HepG2 (cell line): ENCODE measurements at regions not wholly inside any gene's neighbourhood (a gene's known extent, or its start where the extent isn't known, plus 50 kb on each side); places are given as distances from the start of the nearest gene placed in this dataset.

Experiments used
- ATAC-seq: fragments of 200-7000 bp; cut with Tn5 transposase; 3 replicates; pipeline ENCODE4 v1.9.1; 2020; ENCODE audit warnings: mild to moderate bottlenecking, moderate library complexity
- BruUV-seq: library from RNA; stranded (reverse); fragments of 400-500 nt; replicated peaks from 2 replicates; lab custom pipeline; 2021; lab: Mats Ljungman, UMichigan
- CTCF ChIA-PET: fragments of 300-600 bp; formaldehyde crosslinking; extraction: SDS; loops from one replicate; lab custom pipeline; 2021; ENCODE audit warnings: low total read pairs, inconsistent platforms, low intra/inter-chr PET ratio; lab: Yijun Ruan, JAX
- POLR2A ChIA-PET: fragments of 350-600 bp; sonication (Branson Sonifier 250); formaldehyde crosslinking; loops from one replicate; lab custom pipeline; 2020; ENCODE audit warnings: antibody characterized with exemption, inconsistent platforms; lab: Yijun Ruan, JAX
- DNase-seq: peaks from one replicate; pipeline ENCODE4 v3.0.0-alpha.2; 2015; ENCODE audit warnings: low spot score
- FAIRE-seq: peaks from 3 replicates; lab custom pipeline; 2011; peaks lifted over from hg19 to GRCh38; lab: Jason Lieb, UNC
- H2AFZ ChIP-seq: one replicate; pipeline ENCODE4 v1.6.1; 2011; ENCODE audit warnings: low read length, inconsistent platforms
- H3K27ac ChIP-seq: fragments of 300-600 bp; 3 replicates; pipeline ENCODE4 v1.8.0; 2011; ENCODE audit warnings: mixed run types, mild to moderate bottlenecking, mixed read lengths, low read length, inconsistent platforms; ENCODE audit not compliant: insufficient read depth; ENCODE audit errors: extremely low read length
- H3K27me3 ChIP-seq, 2 experiments: fragments of 200-600 bp in 1 of 2; 2 replicates in 1 of 2; 3 replicates in 1 of 2; pipeline versions ENCODE4 v1.6.0 to v1.8.0; 2011; ENCODE audit warnings: low read length in 2 of 2, mild to moderate bottlenecking in 2 of 2, moderate library complexity in 2 of 2, inconsistent platforms in 1 of 2; ENCODE audit not compliant: insufficient read depth in 2 of 2, control insufficient read depth in 1 of 2
- H3K36me3 ChIP-seq, 2 experiments: fragments of 200-600 bp in 1 of 2; replicated peaks in 1 of 2; 2 replicates in 1 of 2; 3 replicates in 1 of 2; pipeline versions ENCODE4 v1.5.1 to v1.8.0; 2011; ENCODE audit warnings: low read length in 2 of 2, inconsistent platforms in 1 of 2; ENCODE audit not compliant: insufficient read depth in 2 of 2, control insufficient read depth in 1 of 2
- H3K4me1 ChIP-seq: 2 replicates; pipeline ENCODE4 v1.5.1; 2012; ENCODE audit warnings: low read length, inconsistent platforms; ENCODE audit not compliant: insufficient read depth
- H3K4me2 ChIP-seq: 2 replicates; pipeline ENCODE4 v1.6.0; 2011; ENCODE audit warnings: low read depth, low read length, inconsistent platforms
- H3K4me3 ChIP-seq, 3 experiments: fragments of 200-600 bp in 1 of 3; sonication (generic), shearing (Covaris generic) in 1 of 3; replicated peaks in 1 of 3; 2 replicates each; pipeline ENCODE4 v1.5.1; 2011 to 2016; ENCODE audit warnings: low read length in 3 of 3, inconsistent platforms in 2 of 3, low read depth in 2 of 3, mild to moderate bottlenecking in 2 of 3, control low read depth in 1 of 3, mixed read lengths in 1 of 3; ENCODE audit not compliant: insufficient read depth in 1 of 3
- H3K79me2 ChIP-seq: one replicate; pipeline ENCODE4 v1.6.1; 2011; ENCODE audit warnings: low read length, inconsistent platforms; ENCODE audit not compliant: insufficient read depth
- H3K9ac ChIP-seq: 2 replicates; pipeline ENCODE4 v1.6.0; 2011; ENCODE audit warnings: mild to moderate bottlenecking, low read depth, low read length, inconsistent platforms; ENCODE audit not compliant: insufficient read depth
- H3K9me3 ChIP-seq: 2 replicates; pipeline ENCODE4 v1.5.1; 2012; ENCODE audit warnings: mild to moderate bottlenecking, low read length
- H4K20me1 ChIP-seq: 2 replicates; pipeline ENCODE4 v1.6.0; 2011; ENCODE audit warnings: inconsistent platforms, mild to moderate bottlenecking, low read length, moderate library complexity; ENCODE audit not compliant: insufficient read depth
- FUBP1 ChIP-seq: sonication (generic); formaldehyde crosslinking; IDR thresholded peaks from 2 replicates; pipeline ENCODE4 v1.5.1; 2020; ENCODE audit warnings: missing genetic modification reagents, mild to moderate bottlenecking, borderline replicate concordance
- HDAC6 ChIP-seq: fragments of 200-600 bp; sonication (generic); IDR thresholded peaks from 2 replicates; pipeline ENCODE4 v1.7.0; 2017; ENCODE audit warnings: mild to moderate bottlenecking, antibody characterized with exemption, low read length, low read depth
- SUZ12 ChIP-seq: fragments of 150-350 bp; IDR thresholded peaks from 2 replicates; pipeline ENCODE4 v1.6.1; 2014; ENCODE audit warnings: low read depth, low read length
- U2AF1 ChIP-seq: fragments of 200-400 bp; formaldehyde crosslinking; optimal IDR thresholded peaks from 2 replicates; pipeline ENCODE3; 2017; ENCODE audit warnings: mild to moderate bottlenecking, low read depth, low read length
- ZBTB20 ChIP-seq: sonication (generic); formaldehyde crosslinking; IDR thresholded peaks from 2 replicates; pipeline ENCODE4 v1.8.1; 2023; ENCODE audit warnings: missing genetic modification reagents, low read depth, mild to moderate bottlenecking, borderline replicate concordance
- ZNF276 ChIP-seq: sonication (generic); formaldehyde crosslinking; IDR thresholded peaks from 2 replicates; pipeline ENCODE4 v1.4.0; 2020; ENCODE audit warnings: mild to moderate bottlenecking, low read depth, missing genetic modification reagents
- ZNF3 ChIP-seq: IDR thresholded peaks from 2 replicates; pipeline ENCODE4 v1.7.0; 2017; ENCODE audit warnings: inconsistent platforms
- ZNF530 ChIP-seq: sonication (generic); formaldehyde crosslinking; IDR thresholded peaks from 2 replicates; pipeline ENCODE4 v1.5.0; 2020; ENCODE audit warnings: low read depth, mild to moderate bottlenecking, missing genetic modification reagents
- ZNF800 ChIP-seq: sonication (generic); formaldehyde crosslinking; IDR thresholded peaks from 2 replicates; pipeline ENCODE4 v1.4.0; 2020; ENCODE audit warnings: missing genetic modification reagents
- WGBS: methylation state at CpG from one replicate; pipeline ENCODE4 v1.1.6; 2017; ENCODE audit warnings: low lambda C conversion rate; 5-methylcytosine and 5-hydroxymethylcytosine counted together
- in situ Hi-C: cut with HindIII; loops from 2 replicates; pipeline ENCODE4 v1.10.0; 2017; ENCODE audit warnings: low pct_unique_long_range_greater_than_20kb; ENCODE audit not compliant: extremely low pct_ligation_motif_present
- intact Hi-C: fragments of 100-400 bp; cut with micrococcal nuclease; formaldehyde crosslinking; loops from one replicate; pipeline ENCODE4 v1.10.0; 2022; ENCODE audit not compliant: unreplicated experiment
- TF ChIP-seq, protein P1 (sequence below): sonication (generic); formaldehyde crosslinking; IDR thresholded peaks from 2 replicates; pipeline ENCODE4 v1.5.0; 2020; ENCODE audit warnings: mild to moderate bottlenecking, missing genetic modification reagents
- TF ChIP-seq, protein P2 (sequence below): sonication (generic); formaldehyde crosslinking; IDR thresholded peaks from 2 replicates; pipeline ENCODE4 v1.4.0; 2020; ENCODE audit warnings: mild to moderate bottlenecking, low read depth, missing genetic modification reagents

- Histone ChIP-seq H3K27me3 (peaks cover 0 to 32% of the 10 kb centered on the region in 2 experiments; a peak in 2 of 5 replicates), H3K79me2 (no peaks in the 10 kb centered on the region), H3K4me3 (no peak overlapping the region), H3K9me3 (no peaks in the 10 kb centered on the region), H3K27ac (no peak overlapping the region), H3K36me3 (no peaks in the 10 kb centered on the region), H3K9ac (no peak overlapping the region), H3K4me1 (no peaks in the 10 kb centered on the region), H4K20me1 (no peaks in the 10 kb centered on the region), H3K4me2 (no peak overlapping the region), H2AFZ (no peak overlapping the region)
- ATAC-seq (no peak), DNase-seq (no peak), FAIRE-seq (no peak)
- TF ChIP-seq FUBP1 (CRISPR knock-in tag) (no peak), SUZ12 (no peak), ZNF3 (CRISPR knock-in tag) (no peak), ZBTB20 (no peak), HDAC6 (no peak), U2AF1 (no peak), ZNF800 (CRISPR knock-in tag) (no peak), ZNF276 (CRISPR knock-in tag) (no peak), ZNF530 (CRISPR knock-in tag) (no peak)
- TF ChIP-seq, protein P1, sequence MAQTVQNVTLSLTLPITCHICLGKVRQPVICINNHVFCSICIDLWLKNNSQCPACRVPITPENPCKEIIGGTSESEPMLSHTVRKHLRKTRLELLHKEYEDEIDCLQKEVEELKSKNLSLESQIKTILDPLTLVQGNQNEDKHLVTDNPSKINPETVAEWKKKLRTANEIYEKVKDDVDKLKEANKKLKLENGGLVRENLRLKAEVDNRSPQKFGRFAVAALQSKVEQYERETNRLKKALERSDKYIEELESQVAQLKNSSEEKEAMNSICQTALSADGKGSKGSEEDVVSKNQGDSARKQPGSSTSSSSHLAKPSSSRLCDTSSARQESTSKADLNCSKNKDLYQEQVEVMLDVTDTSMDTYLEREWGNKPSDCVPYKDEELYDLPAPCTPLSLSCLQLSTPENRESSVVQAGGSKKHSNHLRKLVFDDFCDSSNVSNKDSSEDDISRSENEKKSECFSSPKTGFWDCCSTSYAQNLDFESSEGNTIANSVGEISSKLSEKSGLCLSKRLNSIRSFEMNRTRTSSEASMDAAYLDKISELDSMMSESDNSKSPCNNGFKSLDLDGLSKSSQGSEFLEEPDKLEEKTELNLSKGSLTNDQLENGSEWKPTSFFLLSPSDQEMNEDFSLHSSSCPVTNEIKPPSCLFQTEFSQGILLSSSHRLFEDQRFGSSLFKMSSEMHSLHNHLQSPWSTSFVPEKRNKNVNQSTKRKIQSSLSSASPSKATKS (CRISPR knock-in tag) = no peak
- TF ChIP-seq, protein P2, sequence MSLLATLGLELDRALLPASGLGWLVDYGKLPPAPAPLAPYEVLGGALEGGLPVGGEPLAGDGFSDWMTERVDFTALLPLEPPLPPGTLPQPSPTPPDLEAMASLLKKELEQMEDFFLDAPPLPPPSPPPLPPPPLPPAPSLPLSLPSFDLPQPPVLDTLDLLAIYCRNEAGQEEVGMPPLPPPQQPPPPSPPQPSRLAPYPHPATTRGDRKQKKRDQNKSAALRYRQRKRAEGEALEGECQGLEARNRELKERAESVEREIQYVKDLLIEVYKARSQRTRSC (CRISPR knock-in tag) = no peak
- intact Hi-C loops (no loop called here), in situ Hi-C loops (no loop called here)
- ChIA-PET POLR2A (interaction anchor here (1.0 kb wide), 1 partner anchor 33 kb away, joined by 3 read pairs; no protein-coding TSS in a partner anchor), CTCF (interaction anchor here (0.6 kb wide), 1 partner anchor 420 kb away, joined by 3 read pairs; no protein-coding TSS in a partner anchor)
- 45% methylated on average over 11 of the region's 11 CpGs for WGBS
- BruUV-seq = no TSS peak
Observed at GRCh38 chr6:803191-803977, 110.4 kb upstream of the EXOC2 start.
